K562 (cell line): ENCODE measurements at regions not wholly inside any gene's neighbourhood (a gene's known extent, or its start where the extent isn't known, plus 50 kb on each side); places are given as distances from the start of the nearest gene placed in this dataset.
A peak's percentile ranks its signal among the peaks of the same experiment; 100 is the strongest.

Source experiments
- ATAC-seq: fragments of 200-7000 bp; cut with Tn5 transposase; 3 replicates; pipeline ENCODE4 v1.9.1; 2020; ENCODE audit warnings: moderate library complexity
- BruUV-seq: library from RNA; stranded (reverse); fragments of 400-500 nt; replicated peaks from 2 replicates; lab custom pipeline; 2021; lab: Mats Ljungman, UMichigan
- CTCF ChIA-PET: fragments of 300-600 bp; formaldehyde crosslinking; extraction: SDS; loops from one replicate; lab custom pipeline; 2021; ENCODE audit warnings: low intra/inter-chr PET ratio; lab: Yijun Ruan, JAX
- POLR2A ChIA-PET: fragments of 300-600, 350-650 bp; sonication (Branson Sonifier 250); formaldehyde crosslinking; extraction: SDS; loops from one replicate; lab custom pipeline; 2021; ENCODE audit warnings: antibody characterized with exemption, inconsistent platforms; lab: Yijun Ruan, JAX
- DNase-seq, 4 experiments: peaks; one replicate each; pipeline versions ENCODE4 v3.0.0 to v3.0.0-alpha.2; 2011 to 2018; ENCODE audit warnings: low spot score in 3 of 4, mixed read lengths in 3 of 4; ENCODE audit errors: extremely low read depth in 1 of 4
- FAIRE-seq: peaks from 2 replicates; lab custom pipeline; 2011; peaks lifted over from hg19 to GRCh38; lab: Jason Lieb, UNC
- H2AFZ ChIP-seq: 2 replicates; pipeline ENCODE4 v1.6.0; 2011; ENCODE audit warnings: low read depth, low read length, control low read depth, inconsistent platforms
- H3K27ac ChIP-seq: fragments of 200-600 bp; 3 replicates; pipeline ENCODE4 v1.8.0; 2011; ENCODE audit warnings: low read depth, mild to moderate bottlenecking, control low read depth, inconsistent platforms, low read length, moderate library complexity, mixed read lengths; ENCODE audit errors: extremely low read depth
- H3K27me3 ChIP-seq, 2 experiments: fragments of 300-600 bp in 1 of 2; 2 replicates in 1 of 2; 3 replicates in 1 of 2; pipeline versions ENCODE4 v1.6.0 to v1.8.0; 2011; ENCODE audit warnings: inconsistent platforms in 2 of 2, low read length in 2 of 2, mild to moderate bottlenecking in 1 of 2, mixed read lengths in 1 of 2, moderate library complexity in 1 of 2; ENCODE audit not compliant: control insufficient read depth in 2 of 2, insufficient read depth in 2 of 2
- H3K36me3 ChIP-seq: fragments of 300-600 bp; 3 replicates; pipeline ENCODE4 v1.8.0; 2011; ENCODE audit warnings: mild to moderate bottlenecking, low read length, inconsistent platforms; ENCODE audit not compliant: control insufficient read depth, insufficient read depth
- H3K4me1 ChIP-seq, 2 experiments: fragments of 200-600 bp in 1 of 2; replicated peaks in 1 of 2; 2 replicates in 1 of 2; 3 replicates in 1 of 2; pipeline versions ENCODE4 v1.5.1 to v1.8.0; 2011; ENCODE audit warnings: inconsistent platforms in 2 of 2, low read length in 2 of 2, mild to moderate bottlenecking in 1 of 2, mixed read lengths in 1 of 2, moderate library complexity in 1 of 2; ENCODE audit not compliant: control insufficient read depth in 2 of 2, insufficient read depth in 2 of 2
- H3K4me2 ChIP-seq: 2 replicates; pipeline ENCODE4 v1.6.1; 2011; ENCODE audit warnings: low read length, control low read depth, inconsistent platforms, mixed read lengths; ENCODE audit not compliant: insufficient read depth
- H3K4me3 ChIP-seq: fragments of 200-600 bp; sonication (generic), shearing (Covaris generic); 2 replicates; pipeline ENCODE4 v1.5.1; 2016; ENCODE audit warnings: control low read depth, inconsistent platforms
- H3K79me2 ChIP-seq: fragments of 200-600 bp; 3 replicates; pipeline ENCODE4 v1.8.0; 2011; ENCODE audit warnings: low read length, inconsistent platforms; ENCODE audit not compliant: control insufficient read depth, insufficient read depth
- H3K9ac ChIP-seq, 2 experiments: 2 replicates each; pipeline versions ENCODE4 v1.6.0 to v1.6.1; 2011; ENCODE audit warnings: low read depth in 2 of 2, low read length in 2 of 2, control low read depth in 1 of 2, inconsistent platforms in 1 of 2, mild to moderate bottlenecking in 1 of 2, mixed read lengths in 1 of 2; ENCODE audit not compliant: insufficient read depth in 1 of 2
- H3K9me1 ChIP-seq: one replicate; pipeline ENCODE4 v1.6.0; 2011; ENCODE audit warnings: inconsistent platforms, mild to moderate bottlenecking, low read length, moderate library complexity; ENCODE audit not compliant: control insufficient read depth, insufficient read depth
- H3K9me3 ChIP-seq: replicated peaks from 2 replicates; pipeline ENCODE4 v1.5.1; 2011; ENCODE audit warnings: low read depth, low read length, inconsistent platforms; ENCODE audit not compliant: control insufficient read depth, insufficient read depth
- H4K20me1 ChIP-seq: replicated peaks from 2 replicates; pipeline ENCODE4 v1.6.1; 2011; ENCODE audit warnings: low read length, inconsistent platforms, mixed read lengths; ENCODE audit not compliant: control insufficient read depth, insufficient read depth
- ATF4 ChIP-seq: fragments of 450-650 bp; formaldehyde crosslinking; IDR thresholded peaks from 2 replicates; pipeline ENCODE4 v1.4.0; 2022; ENCODE audit warnings: mild to moderate bottlenecking, moderate library complexity
- CGGBP1 ChIP-seq: fragments of 250-450 bp; sonication (Bioruptor Pico); IDR thresholded peaks from 2 replicates; pipeline ENCODE4 v1.9.0; 2021; ENCODE audit warnings: mild to moderate bottlenecking
- CREB1 ChIP-seq, 2 experiments: sonication (generic) in 1 of 2; formaldehyde crosslinking in 1 of 2; IDR thresholded peaks; 2 replicates each; pipeline versions ENCODE4 v1.6.1 to v1.8.0; 2012 to 2022; ENCODE audit warnings: inconsistent platforms in 1 of 2, mild to moderate bottlenecking in 1 of 2, missing genetic modification reagents in 1 of 2, moderate library complexity in 1 of 2
- FOXA3 ChIP-seq, 2 experiments: fragments of 450-650 bp in 1 of 2; sonication (generic) in 1 of 2; formaldehyde crosslinking; IDR thresholded peaks in 1 of 2; conservative IDR thresholded peaks in 1 of 2; 2 replicates each; pipeline versions ENCODE4 v1.4.0 to v1.8.0; 2020 to 2022; ENCODE audit warnings: mild to moderate bottlenecking in 2 of 2, missing genetic modification reagents in 1 of 2
- HMGN3 ChIP-seq: IDR thresholded peaks from 2 replicates; pipeline ENCODE4 v1.6.1; 2011; ENCODE audit warnings: borderline replicate concordance, low read depth, mild to moderate bottlenecking, mixed read lengths, low read length; ENCODE audit not compliant: insufficient read length; ENCODE audit errors: extremely low read depth
- MLLT1 ChIP-seq, 2 experiments: fragments of 450-650 bp; IDR thresholded peaks; 2 replicates each; pipeline ENCODE4 v1.6.1; 2016
- NFIX ChIP-seq: fragments of 250-450 bp; sonication (Bioruptor Pico); IDR thresholded peaks from 2 replicates; pipeline ENCODE4 v1.4.0; 2020; ENCODE audit warnings: low read depth, mild to moderate bottlenecking, moderate library complexity
- SP2 ChIP-seq: IDR thresholded peaks from 2 replicates; pipeline ENCODE4 v1.6.1; 2011; ENCODE audit warnings: mild to moderate bottlenecking, low read depth, low read length, moderate library complexity; ENCODE audit not compliant: poor library complexity, severe bottlenecking; ENCODE audit errors: extremely low read depth
- ZBTB11 ChIP-seq, 3 experiments: fragments of 200-800 bp in 1 of 3; fragments of 250-450 bp in 1 of 3; fragments of 450-650 bp in 1 of 3; sonication (Bioruptor Pico) in 1 of 3; sonication (Bioruptor generic) in 1 of 3; formaldehyde crosslinking in 1 of 3; IDR thresholded peaks; 2 replicates each; pipeline versions ENCODE4 v1.6.1 to v1.8.0; 2016 to 2022; ENCODE audit warnings: mild to moderate bottlenecking in 2 of 3, missing genetic modification characterization in 2 of 3, missing compliant biosample characterization in 1 of 3, moderate library complexity in 1 of 3
- ZC3H8 ChIP-seq: fragments of 450-650 bp; IDR thresholded peaks from 2 replicates; pipeline ENCODE4 v1.6.1; 2017
- ZNF217 ChIP-seq: sonication (generic); formaldehyde crosslinking; IDR thresholded peaks from 2 replicates; pipeline ENCODE4 v1.8.0; 2022; ENCODE audit warnings: mild to moderate bottlenecking, missing genetic modification reagents
- ZNF280B ChIP-seq: fragments of 250-450 bp; sonication (Bioruptor Pico); IDR thresholded peaks from 2 replicates; pipeline ENCODE4 v1.5.1; 2021; ENCODE audit warnings: mild to moderate bottlenecking
- WGBS: fragments of 100-300 bp; shearing (Covaris generic); methylation state at CpG from one replicate; pipeline ENCODE4 v1.1.6; 2016; ENCODE audit warnings: low coverage, mixed read lengths; ENCODE audit not compliant: insufficient coverage; ENCODE audit errors: missing lambda C conversion rate; 5-methylcytosine and 5-hydroxymethylcytosine counted together
- in situ Hi-C: fragments of 300-500 bp; cut with MboI; formaldehyde crosslinking; loops from 4 replicates; pipeline ENCODE4 v1.15.0; 2018; ENCODE audit warnings: inconsistent platforms, mixed read lengths
- intact Hi-C: fragments of 100-400 bp; cut with micrococcal nuclease; formaldehyde crosslinking; loops from 2 replicates; pipeline ENCODE4 v1.14.2; 2022

- no peak for TF ChIP-seq HMGN3
Measured at GRCh38 chr1:113190078-113190477, 117.1 kb downstream of the LRIG2 start (continued).

GRCh38 chr1:113190930-113191329 is 117.9 kb downstream of the LRIG2 start:
- no TSS peak for BruUV-seq
- Histone ChIP-seq H3K36me3 (no peaks in the 10 kb centered on the region), H3K27me3 (peaks cover 0 to 4% of the 10 kb centered on the region in 2 experiments; a peak in 2 of 5 replicates), H3K4me1 (peaks cover 0 to 3% of the 10 kb centered on the region in 2 experiments; a peak in 2 of 5 replicates), H3K9me3 (no peaks in the 10 kb centered on the region), H3K9ac (no peak overlapping the region), H2AFZ (no peak overlapping the region), H3K79me2 (no peaks in the 10 kb centered on the region), H4K20me1 (no peaks in the 10 kb centered on the region), H3K9me1 (no peaks in the 10 kb centered on the region), H3K4me2 (no peak overlapping the region), H3K4me3 (no peak overlapping the region), H3K27ac (no peak overlapping the region)
- 10% methylated on average over 3 of the region's 3 CpGs for WGBS
- DNase-seq (peak in 1 of 4 experiments; percentile 3), FAIRE-seq (peak; percentile 40), ATAC-seq (no peak)
- ChIA-PET POLR2A (interaction anchor here (1.3 to 2.0 kb wide), 2 partner anchors 13 to 14 kb away, joined by 3 to 7 read pairs; no protein-coding TSS in a partner anchor), CTCF (no interaction called here)
- in situ Hi-C loops (no loop called here), intact Hi-C loops (no loop called here)
- TF ChIP-seq ZNF280B (CRISPR knock-in tag) (no peak), SP2 (no peak), ZNF217 (CRISPR knock-in tag) (no peak), ZBTB11 (CRISPR knock-in tag; IDR thresholded peaks at IDR 0.05) (no peak), CREB1 (IDR thresholded peaks at IDR 0.05) (no peak), CREB1 (CRISPR knock-in tag; IDR thresholded peaks at IDR 0.05) (no peak), ATF4 (CRISPR knock-in tag) (no peak), ZC3H8 (no peak), CGGBP1 (CRISPR knock-in tag) (no peak), FOXA3 (CRISPR knock-in tag; conservative IDR thresholded peaks at IDR 0.05 in 1 of 2, IDR thresholded peaks at IDR 0.05 in 1 of 2) (no peak), MLLT1 (IDR thresholded peaks at IDR 0.05) (no peak), NFIX (CRISPR knock-in tag) (no peak)
